BE2C (cell line): ENCODE measurements at regions not wholly inside any gene's neighbourhood (a gene's known extent, or its start where the extent isn't known, plus 50 kb on each side); places are given as distances from the start of the nearest gene placed in this dataset.

Experiments
- DNase-seq: peaks from one replicate; pipeline ENCODE4 v3.0.0-alpha.2; 2020
- H3K27me3 ChIP-seq: fragments of 250-450 bp; sonication (Bioruptor Pico); 2 replicates; pipeline ENCODE4 v1.5.1; 2020; ENCODE audit warnings: mild to moderate bottlenecking
- H3K36me3 ChIP-seq: fragments of 250-450 bp; sonication (Bioruptor Pico); 2 replicates; pipeline ENCODE4 v1.5.1; 2020; ENCODE audit warnings: mild to moderate bottlenecking
- H3K4me1 ChIP-seq: fragments of 250-450 bp; sonication (Bioruptor Pico); 2 replicates; pipeline ENCODE4 v1.5.1; 2020
- H3K4me3 ChIP-seq: 2 replicates; pipeline ENCODE4 v1.5.1; 2011; ENCODE audit warnings: low read depth, low read length
- H3K9me3 ChIP-seq: fragments of 250-450 bp; sonication (Bioruptor Pico); 2 replicates; pipeline ENCODE4 v1.5.1; 2020
- TF ChIP-seq, protein P1 (sequence below): IDR thresholded peaks from 2 replicates; pipeline ENCODE4 v1.5.1; 2012; ENCODE audit warnings: mild to moderate bottlenecking, low read depth, low read length

DNA sequence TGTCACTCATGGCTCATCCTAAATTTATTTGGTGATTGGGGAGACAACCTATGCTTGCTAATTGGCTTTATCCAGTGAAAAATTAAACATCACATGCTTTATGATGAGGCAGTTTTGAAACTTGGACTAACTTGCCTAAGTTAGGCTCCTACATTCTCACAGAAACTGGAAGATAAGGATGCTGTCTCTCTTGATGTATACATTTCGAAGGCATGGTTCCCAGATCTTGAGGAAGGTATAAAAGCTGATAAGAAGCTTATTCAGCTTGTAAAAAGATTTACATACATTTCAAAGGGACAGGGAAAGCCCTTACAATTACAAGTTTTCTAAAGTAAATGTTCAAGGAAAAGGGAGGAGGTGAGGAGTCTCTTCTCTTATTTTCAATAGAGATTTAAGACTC, 561.7 kb downstream of the IPMK start:
- Histone ChIP-seq H3K9me3 (no peaks in the 10 kb centered on the region), H3K4me3 (no peak overlapping the region), H3K36me3 (no peaks in the 10 kb centered on the region), H3K27me3 (no peaks in the 10 kb centered on the region), H3K4me1 (no peaks in the 10 kb centered on the region)
- TF ChIP-seq, protein P1, sequence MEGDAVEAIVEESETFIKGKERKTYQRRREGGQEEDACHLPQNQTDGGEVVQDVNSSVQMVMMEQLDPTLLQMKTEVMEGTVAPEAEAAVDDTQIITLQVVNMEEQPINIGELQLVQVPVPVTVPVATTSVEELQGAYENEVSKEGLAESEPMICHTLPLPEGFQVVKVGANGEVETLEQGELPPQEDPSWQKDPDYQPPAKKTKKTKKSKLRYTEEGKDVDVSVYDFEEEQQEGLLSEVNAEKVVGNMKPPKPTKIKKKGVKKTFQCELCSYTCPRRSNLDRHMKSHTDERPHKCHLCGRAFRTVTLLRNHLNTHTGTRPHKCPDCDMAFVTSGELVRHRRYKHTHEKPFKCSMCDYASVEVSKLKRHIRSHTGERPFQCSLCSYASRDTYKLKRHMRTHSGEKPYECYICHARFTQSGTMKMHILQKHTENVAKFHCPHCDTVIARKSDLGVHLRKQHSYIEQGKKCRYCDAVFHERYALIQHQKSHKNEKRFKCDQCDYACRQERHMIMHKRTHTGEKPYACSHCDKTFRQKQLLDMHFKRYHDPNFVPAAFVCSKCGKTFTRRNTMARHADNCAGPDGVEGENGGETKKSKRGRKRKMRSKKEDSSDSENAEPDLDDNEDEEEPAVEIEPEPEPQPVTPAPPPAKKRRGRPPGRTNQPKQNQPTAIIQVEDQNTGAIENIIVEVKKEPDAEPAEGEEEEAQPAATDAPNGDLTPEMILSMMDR, result no peak
- no peak for DNase-seq

DNA sequence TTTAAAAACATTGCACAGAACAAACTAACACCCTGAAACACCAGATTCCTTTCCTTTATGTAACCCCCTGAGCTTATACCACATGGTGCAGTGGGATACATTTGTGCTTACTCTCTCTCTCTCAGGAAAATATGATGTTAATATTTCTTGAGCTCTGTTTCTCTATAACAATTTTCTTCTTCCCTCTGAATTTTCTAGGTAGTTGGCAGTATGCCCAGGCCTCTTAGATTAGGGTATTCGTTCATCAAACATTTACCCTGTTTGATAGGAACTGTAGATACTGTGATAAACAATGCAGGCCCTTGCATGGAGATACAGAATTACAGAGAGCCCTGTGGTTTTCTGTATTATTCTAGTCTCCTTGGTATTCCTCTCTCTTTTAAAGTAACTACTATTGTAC, 567.8 kb downstream of the IPMK start:
- DNase-seq, result peak; percentile 19
- H3K9me3 ChIP-seq, result no peaks in the 10 kb centered on the region

DNA sequence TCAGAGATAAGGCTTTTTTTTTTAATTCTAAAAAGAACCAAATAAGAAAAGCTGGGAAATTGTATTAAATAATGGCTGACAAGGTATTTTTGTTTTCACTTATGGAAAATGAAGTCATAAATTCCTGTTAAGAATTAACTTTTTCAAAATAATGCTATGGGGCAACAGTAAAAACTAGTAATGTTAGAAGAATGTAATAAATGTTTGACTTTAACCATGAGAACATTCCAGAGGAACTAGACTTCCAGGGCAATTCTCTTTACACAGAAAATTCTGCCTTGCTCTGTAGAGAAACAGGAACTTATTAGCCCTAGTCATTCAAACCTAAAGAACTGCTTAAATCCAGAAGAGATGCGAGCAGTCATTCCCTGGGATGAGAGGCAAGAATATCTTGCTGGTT, 571.1 kb downstream of the IPMK start:
- no peaks in the 10 kb centered on the region for H3K36me3 ChIP-seq
- H3K4me1 ChIP-seq, result no peaks in the 10 kb centered on the region
- H3K4me3 ChIP-seq, result no peak overlapping the region
- TF ChIP-seq, protein P1, result no peak
- no peak for DNase-seq
- no peaks in the 10 kb centered on the region for H3K9me3 ChIP-seq
- H3K27me3 ChIP-seq, result no peaks in the 10 kb centered on the region

More for the DNA sequence above, 567.8 kb downstream of the IPMK start:
- no peaks in the 10 kb centered on the region for H3K4me1 ChIP-seq
- H3K36me3 ChIP-seq, result no peaks in the 10 kb centered on the region
- no peaks in the 10 kb centered on the region for H3K27me3 ChIP-seq
- H3K4me3 ChIP-seq, result no peak overlapping the region
- TF ChIP-seq, protein P1, result no peak

GRCh38 chr10:57694956-57695608, 572.6 kb downstream of the IPMK start:
- Histone ChIP-seq H3K4me1 (no peaks in the 10 kb centered on the region), H3K36me3 (no peaks in the 10 kb centered on the region), H3K9me3 (no peaks in the 10 kb centered on the region), H3K4me3 (no peak overlapping the region), H3K27me3 (no peaks in the 10 kb centered on the region)
- no peak for DNase-seq
- TF ChIP-seq, protein P1, result no peak

DNA sequence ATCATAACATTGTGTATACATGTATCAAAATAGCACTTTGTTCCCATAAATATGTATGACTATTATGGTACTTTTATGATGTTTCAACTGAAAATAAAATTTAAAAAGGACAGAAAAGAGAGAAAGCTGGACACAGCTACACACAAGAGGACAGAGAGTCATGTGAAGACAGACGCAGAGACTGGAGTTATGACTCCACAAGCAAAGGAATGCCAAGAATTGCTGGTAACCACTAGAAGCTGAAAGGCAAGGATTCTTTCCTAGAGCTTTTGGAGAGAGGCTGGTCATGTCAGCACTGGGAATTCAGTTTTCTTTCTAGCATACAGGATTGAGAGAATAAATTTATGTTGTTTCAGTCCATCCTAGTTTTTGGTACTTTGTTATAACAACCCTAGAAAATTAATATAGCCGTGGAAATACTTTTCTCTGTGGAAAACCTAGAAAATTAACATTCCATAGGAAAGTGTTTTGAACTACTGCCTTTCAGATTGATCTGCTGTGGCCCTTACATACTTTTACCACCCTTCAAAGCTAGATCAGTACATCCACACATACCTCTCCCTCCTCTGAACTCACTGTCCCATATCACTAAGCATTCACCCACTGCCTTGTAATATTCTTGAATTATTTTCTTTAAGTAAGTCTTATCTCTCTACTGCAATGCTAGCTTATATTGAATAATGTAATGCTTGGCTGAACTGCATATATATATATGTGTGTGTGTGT, 575.3 kb downstream of the IPMK start:
- H3K4me1 ChIP-seq, result no peaks in the 10 kb centered on the region
- TF ChIP-seq, protein P1, result no peak
- H3K4me3 ChIP-seq, result no peak overlapping the region
- H3K9me3 ChIP-seq, result no peaks in the 10 kb centered on the region
- H3K27me3 ChIP-seq, result no peaks in the 10 kb centered on the region
- no peak for DNase-seq
- no peaks in the 10 kb centered on the region for H3K36me3 ChIP-seq
